Upper lobe of right lung (tissue), 1 donor: ENCODE measurements at regions not wholly inside any gene's neighbourhood (a gene's known extent, or its start where the extent isn't known, plus 50 kb on each side); places are given as distances from the start of the nearest gene placed in this dataset.

ENCODE experiments used
- ATAC-seq: fragments of 200-7000 bp; cut with Tn5 transposase; one replicate; pipeline ENCODE4 v1.9.1; 2020; ENCODE audit warnings: mild to moderate bottlenecking, moderate library complexity
- DNase-seq: peaks from one replicate; pipeline ENCODE4 v3.0.0-alpha.2; 2020
- H3K27ac ChIP-seq: fragments of 200-600 bp; one replicate; pipeline ENCODE4 v1.8.0; 2022
- H3K27me3 ChIP-seq: fragments of 200-600 bp; one replicate; pipeline ENCODE4 v1.8.0; 2022; ENCODE audit warnings: mild to moderate bottlenecking
- H3K36me3 ChIP-seq: fragments of 200-600 bp; one replicate; pipeline ENCODE4 v1.8.0; 2022
- H3K4me1 ChIP-seq: fragments of 200-600 bp; one replicate; pipeline ENCODE4 v1.8.0; 2022
- H3K4me3 ChIP-seq: fragments of 200-600 bp; one replicate; pipeline ENCODE4 v1.8.0; 2022; ENCODE audit warnings: mild to moderate bottlenecking
- H3K9me3 ChIP-seq: fragments of 200-600 bp; one replicate; pipeline ENCODE4 v1.8.0; 2022
- CTCF ChIP-seq: fragments of 200-600 bp; IDR thresholded peaks from one replicate; pipeline ENCODE4 v1.8.0; 2022; ENCODE audit warnings: antibody characterized with exemption
- intact Hi-C: fragments of 100-400 bp; cut with DNase I; formaldehyde crosslinking; loops from one replicate; pipeline ENCODE4 v1.11.0; 2022
- donor health status: DM: no; HTN: yes; CAD: no; lungs with severe emphysema.

- no peaks in the 10 kb centered on the region for H3K27me3 ChIP-seq
- no peaks in the 10 kb centered on the region for H3K4me1 ChIP-seq
- H3K4me3 ChIP-seq = no peak overlapping the region
- no peak overlapping the region for H3K27ac ChIP-seq
- DNase-seq = no peak
- no peak for TF ChIP-seq CTCF
- no peaks in the 10 kb centered on the region for H3K36me3 ChIP-seq
- no peak for ATAC-seq
- no peaks in the 10 kb centered on the region for H3K9me3 ChIP-seq
- intact Hi-C loops = no loop called here
These were observed 1072.4 kb upstream of the LCORL start for GRCh38 chr4:19093951-19094350.

- H3K27me3 ChIP-seq = no peaks in the 10 kb centered on the region
- no peaks in the 10 kb centered on the region for H3K4me1 ChIP-seq
- no peak for TF ChIP-seq CTCF
- intact Hi-C loops = no loop called here
- no peak overlapping the region for H3K27ac ChIP-seq
- H3K9me3 ChIP-seq = no peaks in the 10 kb centered on the region
- H3K4me3 ChIP-seq = no peak overlapping the region
- ATAC-seq (no peak), DNase-seq (no peak)
- H3K36me3 ChIP-seq = no peaks in the 10 kb centered on the region
These were observed 1071.2 kb upstream of the LCORL start for GRCh38 chr4:19092797-19093196.

GRCh38 chr4:19074036-19074435, 1052.5 kb upstream of the LCORL start:
- no peaks in the 10 kb centered on the region for H3K36me3 ChIP-seq
- no peaks in the 10 kb centered on the region for H3K9me3 ChIP-seq
- TF ChIP-seq CTCF = no peak
- no peak overlapping the region for H3K4me3 ChIP-seq
- DNase-seq (no peak), ATAC-seq (no peak)
- H3K27ac ChIP-seq = no peak overlapping the region
- intact Hi-C loops = no loop called here
- no peaks in the 10 kb centered on the region for H3K4me1 ChIP-seq
- no peaks in the 10 kb centered on the region for H3K27me3 ChIP-seq

- Histone ChIP-seq H3K9me3 (peaks cover 4% of the 10 kb centered on the region), H3K36me3 (no peaks in the 10 kb centered on the region), H3K27ac (no peak overlapping the region), H3K27me3 (no peaks in the 10 kb centered on the region), H3K4me3 (no peak overlapping the region), H3K4me1 (no peaks in the 10 kb centered on the region)
- DNase-seq (no peak), ATAC-seq (no peak)
- no peak for TF ChIP-seq CTCF
- intact Hi-C loops = no loop called here
These were observed 1042.1 kb upstream of the LCORL start for GRCh38 chr4:19063662-19064061.

- ATAC-seq = no peak
- no peak for TF ChIP-seq CTCF
- no peaks in the 10 kb centered on the region for H3K4me1 ChIP-seq
- intact Hi-C loops = no loop called here
- no peak for DNase-seq
- H3K36me3 ChIP-seq = no peaks in the 10 kb centered on the region
- H3K9me3 ChIP-seq = no peaks in the 10 kb centered on the region
- H3K4me3 ChIP-seq = no peak overlapping the region
- no peaks in the 10 kb centered on the region for H3K27me3 ChIP-seq
- H3K27ac ChIP-seq = no peak overlapping the region
These were observed 1033.4 kb upstream of the LCORL start for GRCh38 chr4:19054916-19055315.

- Histone ChIP-seq H3K27me3 (no peaks in the 10 kb centered on the region), H3K4me3 (no peak overlapping the region), H3K36me3 (no peaks in the 10 kb centered on the region), H3K27ac (no peak overlapping the region), H3K9me3 (no peaks in the 10 kb centered on the region), H3K4me1 (no peaks in the 10 kb centered on the region)
- no peak for TF ChIP-seq CTCF
- ATAC-seq (no peak), DNase-seq (no peak)
- intact Hi-C loops = no loop called here
These were observed 1030.3 kb upstream of the LCORL start for GRCh38 chr4:19051831-19052230.
